Right hindlimb (tissue), 1 donor: ENCODE measurements at regions not wholly inside any gene's neighbourhood (a gene's known extent, or its start where the extent isn't known, plus 50 kb on each side); places are given as distances from the start of the nearest gene placed in this dataset.
"Not testable (repeated sequence)": the region's sequence is repeated elsewhere in the genome, so short reads cannot be mapped to it uniquely, and the experiment has no call there.

Experiments used
- DNase-seq: peaks from one replicate; pipeline ENCODE4 v3.0.0-alpha.2; 2018

DNA sequence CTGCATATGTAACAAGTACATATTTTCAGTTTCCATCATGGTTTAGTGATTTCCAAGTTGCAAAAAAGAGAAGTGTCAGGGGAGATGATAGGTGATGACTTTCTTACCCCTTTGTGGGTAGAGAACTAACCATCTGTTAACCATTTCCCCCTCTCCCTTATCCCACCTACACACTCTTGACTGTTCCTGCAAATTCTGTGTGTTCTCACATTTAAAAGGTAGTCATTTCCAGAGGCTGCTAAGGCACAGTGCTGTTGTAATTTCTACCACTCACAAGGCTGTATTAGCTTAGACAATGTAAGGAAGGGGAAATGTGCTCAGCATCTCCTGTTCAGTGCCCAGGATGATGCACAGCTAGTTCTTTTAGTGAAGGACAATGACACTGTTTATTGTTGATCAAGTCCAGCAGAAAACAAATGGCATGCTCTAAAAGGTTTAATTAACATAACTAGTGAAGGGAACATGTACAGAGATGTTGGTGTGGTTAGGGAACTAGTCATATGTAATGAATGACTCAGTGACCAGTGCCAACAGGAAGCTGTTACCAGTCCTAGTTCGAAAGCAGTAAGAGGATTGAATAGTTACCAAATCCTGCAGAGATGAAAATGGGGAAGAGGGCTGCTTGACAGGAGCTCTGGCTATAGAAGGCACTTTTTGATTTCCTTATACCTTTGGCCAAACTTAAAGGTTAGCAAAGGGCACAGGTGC, 165.1 kb downstream of the PLK2 start:
- no peak for DNase-seq

DNA sequence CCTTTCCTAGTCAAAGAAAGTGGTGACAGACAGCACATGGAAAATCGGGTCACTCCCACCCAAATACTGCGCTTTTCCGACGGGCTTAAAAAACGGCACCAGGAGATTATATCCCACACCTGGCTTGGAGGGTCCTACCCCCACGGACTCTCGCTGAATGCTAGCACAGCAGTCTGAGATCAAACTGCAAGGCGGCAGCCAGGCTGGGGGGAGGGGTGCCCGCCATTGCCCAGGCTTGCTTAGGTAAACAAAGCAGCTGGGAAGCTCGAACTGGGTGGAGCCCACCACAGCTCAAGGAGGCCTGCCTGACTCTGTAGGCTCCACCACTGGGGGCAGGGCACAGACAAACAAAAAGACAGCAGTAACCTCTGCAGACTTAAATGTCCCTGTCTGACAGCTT, 171.6 kb downstream of the PLK2 start:
- DNase-seq, result not testable (repeated sequence)

DNA sequence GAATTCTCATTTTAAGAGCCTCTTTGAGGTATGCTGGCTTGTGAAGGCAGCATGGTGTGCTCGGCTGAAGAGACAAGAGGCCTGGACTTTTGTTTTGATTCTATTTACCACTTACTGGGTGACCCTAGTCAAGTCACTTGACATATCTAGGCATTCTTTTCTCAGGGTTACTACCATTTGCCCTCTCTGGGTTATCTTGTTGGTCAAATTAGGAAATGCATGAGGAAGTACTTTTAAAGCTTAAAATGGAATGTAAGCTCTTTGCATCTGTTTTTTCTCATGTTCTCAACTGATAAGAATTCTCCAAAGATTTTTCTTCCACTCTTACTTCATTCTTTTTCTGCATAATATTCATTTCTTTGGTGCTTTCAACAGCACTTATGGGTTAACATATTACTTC, 173.1 kb downstream of the PLK2 start:
- DNase-seq, result no peak

DNA sequence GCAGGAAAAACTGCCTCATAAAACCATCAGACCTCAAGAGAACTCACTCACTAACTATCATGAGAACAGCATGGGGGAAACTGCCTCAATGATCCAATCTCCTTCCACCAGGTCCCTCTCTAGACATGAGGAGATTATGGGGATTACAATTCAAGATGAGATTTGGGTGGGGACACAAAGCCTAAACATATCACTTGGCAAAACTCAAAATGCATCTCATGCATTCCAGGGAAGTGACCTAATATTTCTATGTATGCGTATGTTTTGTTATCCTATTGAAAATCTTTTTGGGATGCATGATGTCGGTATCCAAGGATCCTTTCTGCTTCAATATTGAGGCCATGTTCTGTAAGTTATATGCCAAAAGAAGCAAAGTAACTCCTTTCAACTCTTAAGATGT, 174.0 kb downstream of the PLK2 start:
- no peak for DNase-seq

- DNase-seq, result no peak
Measured at GRCh38 chr5:58284886-58285285, 175.0 kb downstream of the PLK2 start.

- no peak for DNase-seq
Measured at GRCh38 chr5:58281189-58281588, 178.7 kb downstream of the PLK2 start.

GRCh38 chr5:58279259-58279658, 180.6 kb downstream of the PLK2 start:
- no peak for DNase-seq

- no peak for DNase-seq
Measured at GRCh38 chr5:58276431-58276830, 183.5 kb downstream of the PLK2 start.

- DNase-seq, result no peak
Measured at GRCh38 chr5:58275516-58275915, 184.4 kb downstream of the PLK2 start.

DNA sequence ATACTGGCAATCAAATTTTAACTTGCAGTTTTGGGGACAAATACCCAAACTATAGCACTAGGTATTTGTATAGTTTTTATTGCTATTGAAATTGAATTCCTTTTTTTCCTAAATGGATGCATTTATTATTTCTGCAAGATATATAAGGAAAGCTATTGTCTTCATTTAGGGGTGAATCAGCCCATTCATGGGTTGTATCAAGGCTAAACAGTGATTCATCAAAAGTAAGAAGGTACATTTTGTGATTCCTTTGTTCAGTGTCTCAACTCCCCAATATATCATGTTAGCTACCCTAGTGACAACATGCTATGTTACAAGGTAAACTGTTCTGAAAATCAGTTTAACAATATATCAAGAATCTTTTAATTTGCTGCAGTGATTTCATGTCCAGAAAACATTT, 185.7 kb downstream of the PLK2 start:
- DNase-seq, result no peak

DNA sequence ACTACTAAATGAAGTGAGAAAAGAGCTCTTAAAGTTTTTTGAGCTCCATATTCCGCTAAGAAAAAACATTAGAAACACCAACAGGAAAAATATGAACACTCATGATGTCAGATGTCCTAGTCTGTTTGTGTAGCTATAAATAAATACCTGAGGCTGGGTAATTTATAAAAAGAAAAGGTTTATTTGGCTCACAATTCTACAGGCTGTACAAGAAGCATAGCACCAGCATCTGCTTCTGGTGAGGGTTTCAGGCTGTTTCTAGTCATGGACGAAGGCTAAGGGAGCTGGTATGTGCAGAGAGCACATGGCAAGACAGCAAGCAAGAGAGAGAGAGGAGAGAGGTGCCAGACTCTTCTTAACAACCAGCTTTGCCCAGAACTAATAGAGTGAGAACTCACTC, 186.2 kb downstream of the PLK2 start:
- DNase-seq, result no peak

DNA sequence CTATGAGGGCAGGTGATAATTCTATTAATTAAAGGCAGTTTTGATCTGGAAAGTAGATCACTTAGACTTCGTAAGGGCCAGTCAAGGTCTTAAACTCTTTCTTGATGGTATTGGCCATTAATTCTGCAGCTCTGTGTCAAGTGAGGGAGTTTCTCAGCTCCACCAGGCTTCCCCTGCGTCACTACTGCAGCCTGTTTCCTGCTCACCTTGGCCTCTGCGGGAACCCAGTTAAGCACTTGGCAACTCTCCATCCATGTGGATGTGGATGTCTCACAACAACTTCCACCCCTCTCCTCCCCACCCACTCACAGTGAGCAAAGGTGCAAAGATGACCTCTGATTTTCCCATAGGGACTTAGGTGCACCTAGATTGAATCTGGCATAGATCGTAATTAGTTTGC, 191.6 kb downstream of the PLK2 start:
- peak; percentile 52 for DNase-seq

DNA sequence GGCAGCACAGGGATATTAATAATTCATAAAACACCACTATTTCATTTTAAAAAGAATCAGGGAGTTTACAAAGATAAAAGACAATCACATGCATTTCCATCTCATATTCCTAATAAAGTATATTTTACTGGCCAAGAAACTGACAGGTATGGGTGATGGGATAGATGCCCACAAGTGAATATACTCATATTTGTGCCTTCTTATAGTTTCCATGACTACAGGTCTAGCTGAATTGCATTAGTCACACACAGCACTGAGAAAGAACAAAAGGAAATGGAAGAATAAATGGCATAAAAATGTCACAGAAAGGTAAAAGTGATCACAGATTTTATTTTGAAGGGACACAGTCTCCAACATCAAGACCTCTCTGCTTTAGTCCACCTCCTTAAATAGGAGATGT, 193.5 kb downstream of the PLK2 start:
- no peak for DNase-seq

GRCh38 chr5:58265246-58265930, 194.5 kb downstream of the PLK2 start:
- DNase-seq, result no peak

DNA sequence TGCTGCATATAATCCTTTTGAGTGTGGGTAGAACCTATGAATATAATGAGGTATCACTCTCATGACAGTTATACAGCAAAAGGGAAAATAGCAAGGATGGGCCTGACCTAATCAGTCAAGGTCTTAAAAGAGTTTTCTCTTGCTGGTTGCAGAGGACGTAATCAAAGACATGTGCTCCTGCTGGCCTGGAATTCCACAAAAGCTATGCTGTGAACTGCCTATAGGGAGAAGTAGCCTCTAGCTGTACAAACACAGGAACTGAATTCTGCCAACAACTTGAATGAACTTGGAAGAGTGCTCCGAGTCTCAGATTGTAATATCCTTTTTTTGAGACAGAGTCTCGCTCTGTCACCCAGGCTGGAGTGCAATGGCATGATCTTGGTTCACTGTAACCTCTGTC, 195.6 kb downstream of the PLK2 start:
- DNase-seq, result peak; percentile 60

DNA sequence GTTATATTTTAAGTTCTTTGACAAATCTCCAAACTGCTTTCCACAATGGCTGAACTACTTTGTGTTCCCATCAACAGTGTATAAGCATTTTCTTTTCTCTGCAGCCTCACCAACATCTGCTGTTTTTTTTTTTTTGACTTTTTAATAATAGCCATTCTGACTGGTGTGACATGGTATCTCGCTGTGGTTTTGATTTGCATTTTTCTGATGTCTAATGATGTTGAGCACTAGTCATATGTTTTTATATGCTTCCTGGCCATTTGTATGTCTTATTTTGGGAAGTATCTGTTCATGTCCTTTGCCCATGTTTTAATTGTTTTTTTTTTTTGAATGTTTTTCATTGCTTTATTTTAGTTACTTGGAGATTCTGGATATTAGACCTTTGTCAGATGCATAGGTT, 196.6 kb downstream of the PLK2 start:
- DNase-seq, result no peak

DNA sequence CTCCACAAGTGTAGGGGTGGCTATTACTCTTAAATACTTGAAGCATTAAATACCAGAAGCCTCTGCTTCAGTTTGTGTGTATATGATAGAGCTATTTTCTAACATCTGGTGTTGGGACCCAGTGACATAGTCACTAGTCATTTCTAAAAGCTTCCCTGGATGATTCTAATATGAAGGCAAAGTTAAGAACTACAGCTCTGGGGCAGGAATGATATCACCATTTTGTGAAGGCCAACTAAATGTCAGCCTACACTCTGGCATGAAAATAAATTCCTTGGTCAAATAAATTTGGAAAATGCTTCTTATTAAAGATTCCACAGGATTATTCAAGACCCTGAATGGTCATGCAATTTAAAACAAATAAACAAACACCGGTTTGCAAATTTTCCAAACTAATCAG, 197.7 kb downstream of the PLK2 start:
- DNase-seq, result no peak

GRCh38 chr5:58261605-58262004, 198.3 kb downstream of the PLK2 start:
- peak; percentile 28 for DNase-seq

DNA sequence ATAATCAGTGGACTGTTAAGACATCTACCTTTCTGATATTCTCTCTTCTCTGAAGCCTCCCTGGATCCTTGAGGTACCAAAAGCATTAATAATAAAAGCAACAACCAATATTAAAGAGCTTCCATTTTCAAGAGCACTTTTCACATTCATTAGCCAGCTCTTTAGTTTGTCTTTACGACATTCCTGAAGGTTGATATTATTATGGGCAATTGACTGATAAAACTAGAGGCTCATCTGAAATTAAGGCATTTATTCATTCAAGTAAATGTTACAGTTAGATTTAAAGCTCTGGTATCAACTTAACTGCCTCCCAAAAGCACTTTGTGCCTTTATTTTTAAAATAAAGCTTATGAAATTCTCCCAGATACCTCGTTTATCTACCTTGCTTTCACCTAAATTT, 199.6 kb downstream of the PLK2 start:
- DNase-seq, result no peak

DNA sequence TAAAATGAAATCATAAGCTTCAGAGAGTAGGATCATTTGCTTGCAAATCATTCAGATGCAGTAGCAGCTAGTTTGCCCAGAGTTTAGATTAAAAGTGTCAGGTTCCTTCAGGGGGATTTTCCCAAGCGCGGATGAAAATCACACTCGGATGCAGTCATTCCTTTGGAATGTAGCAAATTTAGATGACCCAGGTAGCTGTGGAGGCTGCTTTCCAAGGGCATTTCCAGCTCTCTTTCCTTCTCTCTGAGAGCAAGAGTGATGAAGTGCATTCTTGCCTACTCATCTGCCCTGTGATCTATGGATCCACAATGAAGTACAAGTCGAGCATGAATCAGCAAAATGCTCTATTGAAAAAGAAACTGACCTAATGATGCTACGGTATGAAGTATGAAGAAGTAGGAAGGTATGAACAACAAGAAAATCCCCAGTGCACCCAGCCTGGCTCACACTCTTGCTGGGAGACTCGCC, 200.2 kb downstream of the PLK2 start:
- DNase-seq, result peak; percentile 18

DNA sequence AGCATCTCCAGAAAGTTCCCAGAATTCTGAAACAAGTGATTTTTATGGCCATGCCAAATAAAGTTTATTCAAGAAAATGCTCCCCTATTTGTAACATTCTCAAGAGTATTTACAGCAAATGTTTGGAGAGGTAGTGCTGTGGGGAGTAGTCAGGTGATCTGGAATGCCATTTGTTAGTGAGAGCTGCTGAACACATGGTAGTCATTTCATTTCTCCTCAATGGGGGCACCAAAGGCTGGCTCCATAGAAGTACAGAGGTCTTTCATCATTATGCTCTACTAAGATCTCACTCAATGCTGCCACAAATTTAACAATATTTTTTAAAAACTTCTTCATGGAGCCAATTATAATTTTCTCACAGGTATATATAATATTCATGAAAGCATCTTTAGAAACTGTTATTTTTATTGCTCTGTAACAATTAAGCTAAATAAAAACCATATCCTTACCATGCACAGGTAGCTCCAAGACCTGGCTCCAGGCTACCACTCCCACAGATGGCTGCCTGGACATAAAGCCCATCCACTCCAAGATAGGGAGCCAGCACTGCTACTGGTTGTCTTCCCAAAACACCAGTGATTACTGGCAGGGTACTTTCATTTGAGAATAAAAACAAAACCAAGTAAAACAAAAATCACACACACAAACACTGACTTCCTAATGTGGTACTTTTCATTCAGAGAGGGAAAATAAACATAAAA, 200.8 kb downstream of the PLK2 start:
- DNase-seq, result no peak

DNA sequence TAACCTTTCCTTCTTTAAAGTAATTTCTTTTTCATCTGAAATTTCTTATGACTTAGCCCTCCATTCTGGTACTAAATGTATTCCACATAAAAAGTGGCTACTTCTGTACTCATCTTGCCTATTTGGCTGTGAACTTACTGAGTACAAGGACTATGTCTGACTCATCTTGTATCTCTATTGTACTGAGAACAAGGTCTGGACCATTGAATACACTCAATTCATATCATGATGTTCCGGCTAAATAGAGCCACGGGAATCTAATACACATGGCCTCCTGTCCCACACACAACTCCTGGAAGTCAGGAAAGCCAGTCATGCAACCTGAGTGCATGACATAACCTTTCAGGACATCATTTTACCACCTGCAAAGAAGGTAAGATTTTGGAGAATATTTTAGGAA, 203.9 kb downstream of the PLK2 start:
- DNase-seq, result no peak

GRCh38 chr5:58255386-58255785, 204.5 kb downstream of the PLK2 start:
- DNase-seq, result no peak

DNA sequence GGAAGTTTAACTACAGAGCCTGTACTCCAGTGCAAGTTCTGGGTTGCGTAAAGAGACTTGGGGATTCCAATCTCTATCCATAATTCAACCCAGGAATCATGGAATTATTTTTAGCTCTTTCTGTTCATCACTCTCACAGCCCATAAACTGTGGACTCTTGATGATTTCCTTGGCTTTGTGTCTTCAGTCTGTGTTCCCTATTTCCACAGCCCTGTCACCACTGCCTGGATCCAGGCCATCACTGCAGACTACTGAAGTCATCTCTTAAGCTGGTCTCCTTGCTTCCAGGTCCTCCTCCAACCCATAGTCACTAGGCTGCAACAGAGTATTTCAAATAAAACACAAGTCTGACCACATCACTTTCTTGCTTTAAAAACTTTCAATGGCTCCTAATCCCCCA, 211.7 kb downstream of the PLK2 start:
- no peak for DNase-seq
